ENCODE measurements at regions not wholly inside any gene's neighbourhood (a gene's known extent, or its start where the extent isn't known, plus 50 kb on each side); places are given as distances from the start of the nearest gene placed in this dataset.
"Not testable (repeated sequence)": the region's sequence is repeated elsewhere in the genome, so short reads cannot be mapped to it uniquely, and the experiment has no call there.

DNA sequence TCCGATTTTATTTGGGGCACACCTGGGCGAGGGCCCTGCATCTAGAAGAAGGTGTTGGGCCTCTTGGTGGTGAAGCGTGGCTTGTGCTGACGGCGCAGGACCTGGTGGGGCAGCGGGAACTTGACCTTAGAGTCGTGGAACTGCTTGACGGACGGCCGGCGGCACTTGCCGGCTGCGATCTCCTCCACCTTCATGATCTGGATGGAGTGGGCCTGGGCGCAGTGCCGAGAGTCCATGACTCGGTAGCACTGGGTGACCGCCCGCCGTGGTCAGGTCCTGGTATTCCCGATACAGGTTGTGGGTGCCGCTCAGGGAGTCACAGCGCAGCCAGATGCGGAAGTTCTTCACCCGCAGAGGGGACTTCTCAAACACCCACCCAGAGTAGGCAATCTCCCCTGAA is 56.8 kb upstream of the ALG13 start:
- H3K4me2 ChIP-seq, result no peak overlapping the region
- ChIA-PET POLR2A (no interaction called here), CTCF (interaction anchor here (1.0 kb wide), 1 partner anchor 55 kb away, joined by 3 read pairs; no protein-coding TSS in a partner anchor)
- no peaks in the 10 kb centered on the region for H3K36me3 ChIP-seq (replicated peaks in 1 of 2; ENCODE audit: control insufficient read depth in 1 of 2, insufficient read depth in 2 of 2, low read length in 1 of 2)
- no peak overlapping the region for H3K27ac ChIP-seq (ENCODE audit: low read depth in 2 of 2, low read length in 1 of 2)
- no peak overlapping the region for H2AFZ ChIP-seq (ENCODE audit: low read depth)
- H3K9me3 ChIP-seq, result no peaks in the 10 kb centered on the region
- no peaks in the 10 kb centered on the region for H3K9me2 ChIP-seq
- H3K4me1 ChIP-seq (ENCODE audit: control insufficient read depth in 1 of 2, insufficient read depth in 2 of 2, low read depth in 1 of 2, low read length in 1 of 2), result no peaks in the 10 kb centered on the region
- H3F3A ChIP-seq (replicated peaks; ENCODE audit: insufficient read depth), result no peaks in the 10 kb centered on the region
- 76% methylated on average over 18 of the region's 24 CpGs for WGBS (ENCODE audit: low lambda C conversion rate)
- H3K9ac ChIP-seq, result no peak overlapping the region
- H3K27me3 ChIP-seq (ENCODE audit: insufficient read depth), result no peaks in the 10 kb centered on the region
- no peaks in the 10 kb centered on the region for H4K20me1 ChIP-seq (ENCODE audit: insufficient read depth)
- no peaks in the 10 kb centered on the region for H3K79me2 ChIP-seq (ENCODE audit: insufficient read depth)
- no peak for TF ChIP-seq FOSL2 (IDR thresholded peaks at IDR 0.05; ENCODE audit: borderline replicate concordance, low read depth)
- no peak for TF ChIP-seq TCF12 (IDR thresholded peaks at IDR 0.05)
- no peak for DNase-seq
- no peak overlapping the region for H3K4me3 ChIP-seq (ENCODE audit: low read depth in 2 of 2, low read length in 1 of 2)

GRCh38 chrX:111627256-111627655 is 53.7 kb upstream of the ALG13 start:
- 41% methylated on average over 2 of the region's 2 CpGs for WGBS (ENCODE audit: low lambda C conversion rate)
- DNase-seq, POLR2A ChIA-PET: not testable (repeated sequence)

More at GRCh38 chrX:111627256-111627655, 53.7 kb upstream of the ALG13 start:
- CTCF ChIA-PET; H3K9me3 ChIP-seq; H3K9ac ChIP-seq; H3K4me3 ChIP-seq (ENCODE audit: low read depth in 2 of 2, low read length in 1 of 2); H3K79me2 ChIP-seq (ENCODE audit: insufficient read depth); H3K4me2 ChIP-seq; H3K27ac ChIP-seq (ENCODE audit: low read depth in 2 of 2, low read length in 1 of 2); H3K9me2 ChIP-seq; H2AFZ ChIP-seq (ENCODE audit: low read depth); H3F3A ChIP-seq (replicated peaks; ENCODE audit: insufficient read depth); H3K4me1 ChIP-seq (ENCODE audit: control insufficient read depth in 1 of 2, insufficient read depth in 2 of 2, low read depth in 1 of 2, low read length in 1 of 2); H4K20me1 ChIP-seq (ENCODE audit: insufficient read depth); H3K27me3 ChIP-seq (ENCODE audit: insufficient read depth); H3K36me3 ChIP-seq (replicated peaks in 1 of 2; ENCODE audit: control insufficient read depth in 1 of 2, insufficient read depth in 2 of 2, low read length in 1 of 2): not testable (repeated sequence)

Small RNAs in the stretch of these regions (small RNA-seq; reads per million reads assigned to genes)
- 0 reads per million in 7 experiments for gene AL589880.1

Measured in SK-N-SH (cell line).